OCI-LY3 (cell line): ENCODE measurements at regions not wholly inside any gene's neighbourhood (a gene's known extent, or its start where the extent isn't known, plus 50 kb on each side); places are given as distances from the start of the nearest gene placed in this dataset.

Experiments
- EZH2phosphoT487 ChIP-seq: fragments of 200-600 bp; shearing (Covaris generic); IDR thresholded peaks from 2 replicates; pipeline ENCODE4 v1.6.1; 2018; ENCODE audit warnings: antibody characterized with exemption, mixed run types, low read depth
- TF ChIP-seq, protein P1 (sequence below): fragments of 200-600, 300-600 bp; sonication (generic); IDR thresholded peaks from 2 replicates; pipeline ENCODE4 v1.5.1; 2014; ENCODE audit warnings: antibody characterized with exemption, low read length, low read depth

DNA sequence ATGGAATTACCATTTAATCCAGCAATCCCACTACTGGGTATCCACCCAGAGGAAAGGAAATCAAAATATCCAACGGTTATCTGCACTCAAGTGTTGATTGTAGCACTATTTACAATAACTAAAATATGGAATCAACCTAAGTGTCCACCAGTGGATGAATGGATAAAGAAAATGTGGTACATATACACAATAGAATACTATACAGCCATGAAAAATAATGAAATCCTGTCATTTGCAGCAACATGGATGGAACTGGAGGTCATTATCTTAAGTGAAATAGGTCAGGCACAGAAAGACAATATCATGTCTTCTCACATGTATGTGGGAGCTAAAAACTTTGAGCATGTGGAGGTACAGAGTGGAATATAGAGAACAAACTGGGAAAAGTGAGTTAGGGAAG is 92.9 kb upstream of the ARHGEF7 start:
- TF ChIP-seq, protein P1, sequence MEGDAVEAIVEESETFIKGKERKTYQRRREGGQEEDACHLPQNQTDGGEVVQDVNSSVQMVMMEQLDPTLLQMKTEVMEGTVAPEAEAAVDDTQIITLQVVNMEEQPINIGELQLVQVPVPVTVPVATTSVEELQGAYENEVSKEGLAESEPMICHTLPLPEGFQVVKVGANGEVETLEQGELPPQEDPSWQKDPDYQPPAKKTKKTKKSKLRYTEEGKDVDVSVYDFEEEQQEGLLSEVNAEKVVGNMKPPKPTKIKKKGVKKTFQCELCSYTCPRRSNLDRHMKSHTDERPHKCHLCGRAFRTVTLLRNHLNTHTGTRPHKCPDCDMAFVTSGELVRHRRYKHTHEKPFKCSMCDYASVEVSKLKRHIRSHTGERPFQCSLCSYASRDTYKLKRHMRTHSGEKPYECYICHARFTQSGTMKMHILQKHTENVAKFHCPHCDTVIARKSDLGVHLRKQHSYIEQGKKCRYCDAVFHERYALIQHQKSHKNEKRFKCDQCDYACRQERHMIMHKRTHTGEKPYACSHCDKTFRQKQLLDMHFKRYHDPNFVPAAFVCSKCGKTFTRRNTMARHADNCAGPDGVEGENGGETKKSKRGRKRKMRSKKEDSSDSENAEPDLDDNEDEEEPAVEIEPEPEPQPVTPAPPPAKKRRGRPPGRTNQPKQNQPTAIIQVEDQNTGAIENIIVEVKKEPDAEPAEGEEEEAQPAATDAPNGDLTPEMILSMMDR: no peak
- TF ChIP-seq EZH2phosphoT487: no peak
